ENCODE measurements at regions not wholly inside any gene's neighbourhood (a gene's known extent, or its start where the extent isn't known, plus 50 kb on each side); places are given as distances from the start of the nearest gene placed in this dataset.

- ATAC-seq = no peak
- intact Hi-C loops (cut with micrococcal nuclease) (no loop called here), in situ Hi-C loops (cut with MboI) (no loop called here)
- Histone ChIP-seq H3K36me3 (ENCODE audit: control insufficient read depth, insufficient read depth, low read length) (no peaks in the 10 kb centered on the region), H3K4me3 (no peak overlapping the region), H3K4me2 (ENCODE audit: insufficient read depth, low read length) (no peak overlapping the region), H2AFZ (ENCODE audit: low read depth, low read length) (no peak overlapping the region), H3K79me2 (ENCODE audit: control insufficient read depth, insufficient read depth, low read length) (no peaks in the 10 kb centered on the region), H3K9ac (ENCODE audit: insufficient read depth in 1 of 2, low read depth in 2 of 2, low read length in 2 of 2) (no peak overlapping the region), H3K27me3 (ENCODE audit: control insufficient read depth in 2 of 2, insufficient read depth in 2 of 2, low read length in 2 of 2) (no peaks in the 10 kb centered on the region), H3K27ac (ENCODE audit: extremely low read depth, low read depth, low read length) (no peak overlapping the region), H3K4me1 (replicated peaks in 1 of 2; ENCODE audit: control insufficient read depth in 2 of 2, insufficient read depth in 2 of 2, low read length in 2 of 2) (no peaks in the 10 kb centered on the region), H3K9me1 (ENCODE audit: control insufficient read depth, insufficient read depth, low read length) (no peaks in the 10 kb centered on the region), H3K9me3 (replicated peaks; ENCODE audit: control insufficient read depth, insufficient read depth, low read depth, low read length) (no peaks in the 10 kb centered on the region), H4K20me1 (replicated peaks; ENCODE audit: control insufficient read depth, insufficient read depth, low read length) (no peaks in the 10 kb centered on the region)
- 40% methylated on average over 1 of the region's 1 CpG for WGBS (ENCODE audit: insufficient coverage, low coverage, missing lambda C conversion rate)
- no TSS peak for BruUV-seq (replicated peaks)
- no peak for FAIRE-seq
- ChIA-PET CTCF (ENCODE audit: low intra/inter-chr PET ratio) (no interaction called here), POLR2A (no interaction called here)
- no peak for DNase-seq (ENCODE audit: extremely low read depth in 1 of 4, low spot score in 3 of 4)
- TF ChIP-seq ZNF24 (IDR thresholded peaks at IDR 0.05) = no peak
- no peak for TF ChIP-seq E2F6 (IDR thresholded peaks at IDR 0.05; ENCODE audit: borderline replicate concordance in 1 of 2, extremely low read depth in 1 of 2, insufficient read depth in 1 of 2, insufficient read length in 1 of 2, low read depth in 1 of 2, low read length in 1 of 2, poor library complexity in 1 of 2, severe bottlenecking in 1 of 2)
- TF ChIP-seq TEAD4 (IDR thresholded peaks at IDR 0.05; ENCODE audit: low read length) = no peak
- TF ChIP-seq TEAD4 (CRISPR knock-in tag; IDR thresholded peaks at IDR 0.05; ENCODE audit: borderline replicate concordance) = no peak
- no peak for TF ChIP-seq ZBED1 (IDR thresholded peaks at IDR 0.05)
- TF ChIP-seq ZNF639 (CRISPR knock-in tag; conservative IDR thresholded peaks at IDR 0.05 in 1 of 2, IDR thresholded peaks at IDR 0.05 in 1 of 2) = no peak
- TF ChIP-seq ZNF707 (CRISPR knock-in tag; conservative IDR thresholded peaks at IDR 0.05) = no peak
- TF ChIP-seq ZNF407 (IDR thresholded peaks at IDR 0.05; ENCODE audit: low read depth) = no peak
- no peak for TF ChIP-seq MTA2 (IDR thresholded peaks at IDR 0.05; ENCODE audit: low read depth)
- no peak for TF ChIP-seq MAFF (IDR thresholded peaks at IDR 0.05; ENCODE audit: low read length)
- TF ChIP-seq ZNF41 (CRISPR knock-in tag; conservative IDR thresholded peaks at IDR 0.05) = no peak
These were observed 91.0 kb upstream of the CENPE start for GRCh38 chr4:103289186-103289585.

Measured in K562 (cell line).